Stomach (tissue), 4 donors: ENCODE measurements at regions not wholly inside any gene's neighbourhood (a gene's known extent, or its start where the extent isn't known, plus 50 kb on each side); places are given as distances from the start of the nearest gene placed in this dataset.

Experiments
- EP300 ChIP-seq: sonication (generic); formaldehyde crosslinking; IDR thresholded peaks from one replicate; pipeline ENCODE4 v1.6.1; 2017; ENCODE audit warnings: antibody characterized with exemption
- POLR2AphosphoS5 ChIP-seq, 3 donors: sonication (generic); formaldehyde crosslinking; IDR thresholded peaks; one replicate each; pipeline ENCODE4 v1.6.1; 2016; ENCODE audit warnings: antibody characterized with exemption in 3 of 3
- TF ChIP-seq, protein P1 (sequence below), 7 experiments: fragments of 450-650 bp in 4 of 7; fragments of 200-600 bp in 3 of 7; sonication (generic) in 3 of 7; IDR thresholded peaks; one replicate each; pipeline ENCODE4 v1.5.1; 2016 to 2019; ENCODE audit warnings: antibody characterized with exemption in 7 of 7, control low read depth in 2 of 7, mild to moderate bottlenecking in 1 of 7

DNA sequence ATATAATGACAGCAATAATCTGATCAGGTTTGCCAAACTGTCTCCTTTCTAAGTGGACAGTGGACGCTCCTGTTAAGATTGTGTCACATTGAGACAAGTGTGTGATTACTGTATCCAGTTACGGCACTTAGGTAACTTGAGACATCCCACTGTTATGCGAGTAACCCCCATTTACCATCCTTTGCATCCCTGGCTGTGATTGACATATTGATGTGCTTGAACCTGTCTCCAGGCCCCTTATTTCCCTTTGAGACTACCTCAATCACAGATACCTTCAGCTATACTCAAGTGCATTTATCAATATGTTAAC, 785.2 kb downstream of the NR2F2 start:
- TF ChIP-seq, protein P1, sequence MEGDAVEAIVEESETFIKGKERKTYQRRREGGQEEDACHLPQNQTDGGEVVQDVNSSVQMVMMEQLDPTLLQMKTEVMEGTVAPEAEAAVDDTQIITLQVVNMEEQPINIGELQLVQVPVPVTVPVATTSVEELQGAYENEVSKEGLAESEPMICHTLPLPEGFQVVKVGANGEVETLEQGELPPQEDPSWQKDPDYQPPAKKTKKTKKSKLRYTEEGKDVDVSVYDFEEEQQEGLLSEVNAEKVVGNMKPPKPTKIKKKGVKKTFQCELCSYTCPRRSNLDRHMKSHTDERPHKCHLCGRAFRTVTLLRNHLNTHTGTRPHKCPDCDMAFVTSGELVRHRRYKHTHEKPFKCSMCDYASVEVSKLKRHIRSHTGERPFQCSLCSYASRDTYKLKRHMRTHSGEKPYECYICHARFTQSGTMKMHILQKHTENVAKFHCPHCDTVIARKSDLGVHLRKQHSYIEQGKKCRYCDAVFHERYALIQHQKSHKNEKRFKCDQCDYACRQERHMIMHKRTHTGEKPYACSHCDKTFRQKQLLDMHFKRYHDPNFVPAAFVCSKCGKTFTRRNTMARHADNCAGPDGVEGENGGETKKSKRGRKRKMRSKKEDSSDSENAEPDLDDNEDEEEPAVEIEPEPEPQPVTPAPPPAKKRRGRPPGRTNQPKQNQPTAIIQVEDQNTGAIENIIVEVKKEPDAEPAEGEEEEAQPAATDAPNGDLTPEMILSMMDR (IDR thresholded peaks at IDR 0.05): no peak
- TF ChIP-seq EP300 (no peak), POLR2AphosphoS5 (IDR thresholded peaks at IDR 0.05) (no peak)
